ENCODE measurements at regions not wholly inside any gene's neighbourhood (a gene's known extent, or its start where the extent isn't known, plus 50 kb on each side); places are given as distances from the start of the nearest gene placed in this dataset.

GRCh38 chr21:19553919-19554615, 1150.5 kb upstream of the TMPRSS15 start:
- TF ChIP-seq CTCF (IDR thresholded peaks at IDR 0.05 in 2 of 3, conservative IDR thresholded peaks at IDR 0.05 in 1 of 3; ENCODE audit: insufficient read depth in 2 of 3, low read depth in 1 of 3, low read length in 3 of 3) (no peak), ZNF785 (CRISPR knock-in tag; IDR thresholded peaks at IDR 0.05) (no peak), ZNF436 (CRISPR knock-in tag; IDR thresholded peaks at IDR 0.05) (no peak), FOXK2 (conservative IDR thresholded peaks at IDR 0.05 in 1 of 2, IDR thresholded peaks at IDR 0.05 in 1 of 2; ENCODE audit: low read depth in 2 of 2) (no peak), ZNF124 (CRISPR knock-in tag; IDR thresholded peaks at IDR 0.05) (no peak), ZNF316 (IDR thresholded peaks at IDR 0.05) (no peak), ZNF431 (CRISPR knock-in tag; IDR thresholded peaks at IDR 0.05) (no peak), CHAMP1 (IDR thresholded peaks at IDR 0.05) (no peak), CEBPG (CRISPR knock-in tag; IDR thresholded peaks at IDR 0.05) (no peak), CEBPG (tag; conservative IDR thresholded peaks at IDR 0.05 in 1 of 2, IDR thresholded peaks at IDR 0.05 in 1 of 2) (no peak), EHMT2 (IDR thresholded peaks at IDR 0.05) (no peak), KDM1A (IDR thresholded peaks at IDR 0.05) (no peak), POLR2A (conservative IDR thresholded peaks at IDR 0.05) (no peak), KLF10 (CRISPR knock-in tag; IDR thresholded peaks at IDR 0.05) (no peak)

Data from K562 (cell line).